Muscle layer of duodenum (tissue), 2 donors: ENCODE measurements at regions not wholly inside any gene's neighbourhood (a gene's known extent, or its start where the extent isn't known, plus 50 kb on each side); places are given as distances from the start of the nearest gene placed in this dataset.
A peak's percentile ranks its signal among the peaks of the same experiment; 100 is the strongest.

Source experiments
- H3K27ac ChIP-seq: one replicate; pipeline ENCODE4 v1.7.0; 2013; ENCODE audit warnings: mild to moderate bottlenecking, low read length
- H3K27me3 ChIP-seq: one replicate; pipeline ENCODE4 v1.7.0; 2013; ENCODE audit warnings: low read depth, mild to moderate bottlenecking, control low read depth, low read length
- H3K36me3 ChIP-seq, 2 donors: one replicate each; pipeline ENCODE4 v1.7.0; 2013; ENCODE audit warnings: low read length in 2 of 2, control low read depth in 1 of 2, mild to moderate bottlenecking in 1 of 2; ENCODE audit not compliant: insufficient read depth in 2 of 2, control insufficient read depth in 1 of 2
- H3K4me1 ChIP-seq, 2 donors: one replicate each; pipeline ENCODE4 v1.7.0; 2013; ENCODE audit warnings: low read length in 2 of 2, mild to moderate bottlenecking in 2 of 2, control low read depth in 1 of 2, moderate library complexity in 1 of 2; ENCODE audit not compliant: insufficient read depth in 2 of 2, control insufficient read depth in 1 of 2
- H3K4me3 ChIP-seq, 2 donors: one replicate each; pipeline ENCODE4 v1.7.0; 2013; ENCODE audit warnings: low read length in 2 of 2, low read depth in 1 of 2, mild to moderate bottlenecking in 1 of 2
- H3K9me3 ChIP-seq, 2 donors: one replicate each; pipeline ENCODE4 v1.7.0; 2013; ENCODE audit warnings: low read length in 2 of 2, control low read depth in 1 of 2, mild to moderate bottlenecking in 1 of 2; ENCODE audit not compliant: control insufficient read depth in 1 of 2
- donor health status: healthy.

- H3K27me3 ChIP-seq, result no peaks in the 10 kb centered on the region
- no peak overlapping the region for H3K27ac ChIP-seq
- no peaks in the 10 kb centered on the region for H3K9me3 ChIP-seq
- H3K36me3 ChIP-seq, result no peaks in the 10 kb centered on the region
- no peak overlapping the region for H3K4me3 ChIP-seq
- H3K4me1 ChIP-seq, result no peaks in the 10 kb centered on the region
Measured at GRCh38 chrX:25178555-25178954, 162.8 kb upstream of the ARX start.

- H3K4me3 ChIP-seq, result no peak overlapping the region
- no peaks in the 10 kb centered on the region for H3K36me3 ChIP-seq
- no peaks in the 10 kb centered on the region for H3K9me3 ChIP-seq
- no peaks in the 10 kb centered on the region for H3K4me1 ChIP-seq
- H3K27me3 ChIP-seq, result no peaks in the 10 kb centered on the region
- H3K27ac ChIP-seq, result no peak overlapping the region
Measured at GRCh38 chrX:25175743-25176142, 160.0 kb upstream of the ARX start.

GRCh38 chrX:25175171-25175570 is 159.4 kb upstream of the ARX start:
- Histone ChIP-seq H3K9me3 (no peaks in the 10 kb centered on the region), H3K4me1 (no peaks in the 10 kb centered on the region), H3K4me3 (no peak overlapping the region), H3K27me3 (no peaks in the 10 kb centered on the region), H3K36me3 (no peaks in the 10 kb centered on the region), H3K27ac (no peak overlapping the region)

- Histone ChIP-seq H3K27ac (no peak overlapping the region), H3K4me3 (no peak overlapping the region), H3K27me3 (no peaks in the 10 kb centered on the region), H3K4me1 (no peaks in the 10 kb centered on the region), H3K9me3 (no peaks in the 10 kb centered on the region), H3K36me3 (no peaks in the 10 kb centered on the region)
Measured at GRCh38 chrX:25166546-25166945, 150.8 kb upstream of the ARX start.

GRCh38 chrX:25166145-25166544 is 150.4 kb upstream of the ARX start:
- Histone ChIP-seq H3K4me1 (no peaks in the 10 kb centered on the region), H3K4me3 (no peak overlapping the region), H3K27me3 (no peaks in the 10 kb centered on the region), H3K36me3 (no peaks in the 10 kb centered on the region), H3K27ac (no peak overlapping the region), H3K9me3 (no peaks in the 10 kb centered on the region)

- H3K4me3 ChIP-seq, result no peak overlapping the region
- H3K4me1 ChIP-seq, result no peaks in the 10 kb centered on the region
- no peak overlapping the region for H3K27ac ChIP-seq
- no peaks in the 10 kb centered on the region for H3K27me3 ChIP-seq
- H3K36me3 ChIP-seq, result no peaks in the 10 kb centered on the region
- no peaks in the 10 kb centered on the region for H3K9me3 ChIP-seq
Measured at GRCh38 chrX:25158635-25159034, 142.9 kb upstream of the ARX start.

- Histone ChIP-seq H3K4me3 (no peak overlapping the region), H3K9me3 (no peaks in the 10 kb centered on the region), H3K27ac (no peak overlapping the region), H3K4me1 (no peaks in the 10 kb centered on the region), H3K27me3 (no peaks in the 10 kb centered on the region), H3K36me3 (no peaks in the 10 kb centered on the region)
Measured at GRCh38 chrX:25156832-25157231, 141.1 kb upstream of the ARX start.

- Histone ChIP-seq H3K9me3 (no peaks in the 10 kb centered on the region), H3K4me3 (no peak overlapping the region), H3K27me3 (no peaks in the 10 kb centered on the region), H3K27ac (no peak overlapping the region), H3K36me3 (no peaks in the 10 kb centered on the region), H3K4me1 (no peaks in the 10 kb centered on the region)
Measured at GRCh38 chrX:25156323-25156722, 140.6 kb upstream of the ARX start.

GRCh38 chrX:25154168-25154567 is 138.4 kb upstream of the ARX start:
- Histone ChIP-seq H3K27me3 (no peaks in the 10 kb centered on the region), H3K36me3 (no peaks in the 10 kb centered on the region), H3K9me3 (no peaks in the 10 kb centered on the region), H3K4me1 (no peaks in the 10 kb centered on the region), H3K4me3 (no peak overlapping the region), H3K27ac (no peak overlapping the region)

GRCh38 chrX:25151749-25152148 is 136.0 kb upstream of the ARX start:
- no peak overlapping the region for H3K4me3 ChIP-seq
- H3K9me3 ChIP-seq, result no peaks in the 10 kb centered on the region
- no peaks in the 10 kb centered on the region for H3K36me3 ChIP-seq
- H3K27ac ChIP-seq, result no peak overlapping the region
- H3K4me1 ChIP-seq, result no peaks in the 10 kb centered on the region
- no peaks in the 10 kb centered on the region for H3K27me3 ChIP-seq

GRCh38 chrX:25144043-25144940 is 128.5 kb upstream of the ARX start:
- H3K4me3 ChIP-seq, result peak overlapping the region in 1 of 2 donors; percentile 12
- H3K36me3 ChIP-seq, result no peaks in the 10 kb centered on the region
- H3K9me3 ChIP-seq, result no peaks in the 10 kb centered on the region
- no peak overlapping the region for H3K27ac ChIP-seq
- H3K4me1 ChIP-seq, result no peaks in the 10 kb centered on the region
- no peaks in the 10 kb centered on the region for H3K27me3 ChIP-seq

GRCh38 chrX:25143596-25143995 is 127.8 kb upstream of the ARX start:
- H3K4me3 ChIP-seq, result no peak overlapping the region
- H3K27me3 ChIP-seq, result no peaks in the 10 kb centered on the region
- no peaks in the 10 kb centered on the region for H3K36me3 ChIP-seq
- H3K27ac ChIP-seq, result no peak overlapping the region
- no peaks in the 10 kb centered on the region for H3K9me3 ChIP-seq
- no peaks in the 10 kb centered on the region for H3K4me1 ChIP-seq
